ENCODE measurements at regions not wholly inside any gene's neighbourhood (a gene's known extent, or its start where the extent isn't known, plus 50 kb on each side); places are given as distances from the start of the nearest gene placed in this dataset.

GRCh38 chr10:109245821-109246220 lies 677.5 kb downstream of the XPNPEP1 start:
- BruUV-seq (replicated peaks) = no TSS peak
- Histone ChIP-seq H3K4me3 (ENCODE audit: low read depth in 2 of 2, low read length in 2 of 2) (no peak overlapping the region), H3K4me1 (ENCODE audit: control insufficient read depth, insufficient read depth, low read length) (no peaks in the 10 kb centered on the region), H3K27me3 (ENCODE audit: control insufficient read depth, insufficient read depth, low read length) (no peaks in the 10 kb centered on the region), H3K36me3 (ENCODE audit: control insufficient read depth, insufficient read depth, low read length) (no peaks in the 10 kb centered on the region), H3K27ac (ENCODE audit: low read length) (no peak overlapping the region), H3K9me3 (ENCODE audit: control insufficient read depth, insufficient read depth, low read depth, low read length) (no peaks in the 10 kb centered on the region)
- ChIA-PET CTCF (no interaction called here), POLR2A (no interaction called here)
- intact Hi-C loops (cut with micrococcal nuclease; ENCODE audit: unreplicated experiment) = no loop called here
- no peak for ATAC-seq
- TF ChIP-seq TCF7L2 (IDR thresholded peaks at IDR 0.05; ENCODE audit: low read depth, low read length) (no peak), POLR2AphosphoS5 (IDR thresholded peaks at IDR 0.05; ENCODE audit: low read depth, low read length) (no peak), CTCF (IDR thresholded peaks at IDR 0.05) (no peak), REST (IDR thresholded peaks at IDR 0.05; ENCODE audit: insufficient read depth in 1 of 2, low read depth in 2 of 2, low read length in 1 of 2) (no peak), SIN3A (IDR thresholded peaks at IDR 0.05; ENCODE audit: borderline replicate concordance, insufficient read depth, low read depth, low read length) (no peak)
- no peak for DNase-seq (ENCODE audit: low read depth, low spot score)
- in situ Hi-C loops (cut with HindIII; ENCODE audit: low pct_unique_long_range_greater_than_20kb, low sequenced_read_pairs) = no loop called here

- POLR2A ChIA-PET = no interaction called here
- Histone ChIP-seq H3K4me3 (ENCODE audit: low read depth in 2 of 2, low read length in 2 of 2) (no peak overlapping the region), H3K9me3 (ENCODE audit: control insufficient read depth, insufficient read depth, low read depth, low read length) (no peaks in the 10 kb centered on the region), H3K27me3 (ENCODE audit: control insufficient read depth, insufficient read depth, low read length) (no peaks in the 10 kb centered on the region), H3K4me1 (ENCODE audit: control insufficient read depth, insufficient read depth, low read length) (no peaks in the 10 kb centered on the region), H3K27ac (ENCODE audit: low read length) (no peak overlapping the region), H3K36me3 (ENCODE audit: control insufficient read depth, insufficient read depth, low read length) (no peaks in the 10 kb centered on the region)
- ATAC-seq = no peak
- BruUV-seq (replicated peaks) = no TSS peak
- intact Hi-C loops (cut with micrococcal nuclease; ENCODE audit: unreplicated experiment) (no loop called here), in situ Hi-C loops (cut with HindIII; ENCODE audit: low pct_unique_long_range_greater_than_20kb, low sequenced_read_pairs) (no loop called here)
- TF ChIP-seq REST (IDR thresholded peaks at IDR 0.05; ENCODE audit: insufficient read depth in 1 of 2, low read depth in 2 of 2, low read length in 1 of 2) (no peak), CTCF (IDR thresholded peaks at IDR 0.05) (no peak), TCF7L2 (IDR thresholded peaks at IDR 0.05; ENCODE audit: low read depth, low read length) (no peak), SIN3A (IDR thresholded peaks at IDR 0.05; ENCODE audit: borderline replicate concordance, insufficient read depth, low read depth, low read length) (no peak), POLR2AphosphoS5 (IDR thresholded peaks at IDR 0.05; ENCODE audit: low read depth, low read length) (no peak)
- CTCF ChIA-PET = no interaction called here
- DNase-seq (ENCODE audit: low read depth, low spot score) = no peak
Measured at GRCh38 chr10:109239371-109239770, 683.9 kb downstream of the XPNPEP1 start.

Measured in Panc1 (cell line).